HUDEP-2 (cell line): ENCODE measurements at regions not wholly inside any gene's neighbourhood (a gene's known extent, or its start where the extent isn't known, plus 50 kb on each side); places are given as distances from the start of the nearest gene placed in this dataset.

Experiments
- DNase-seq, 76 experiments: peaks; one replicate each; lab custom pipeline; 2025; ENCODE audit not compliant: unreplicated experiment in 76 of 76; lab: John Stamatoyannopoulos, UW

DNA sequence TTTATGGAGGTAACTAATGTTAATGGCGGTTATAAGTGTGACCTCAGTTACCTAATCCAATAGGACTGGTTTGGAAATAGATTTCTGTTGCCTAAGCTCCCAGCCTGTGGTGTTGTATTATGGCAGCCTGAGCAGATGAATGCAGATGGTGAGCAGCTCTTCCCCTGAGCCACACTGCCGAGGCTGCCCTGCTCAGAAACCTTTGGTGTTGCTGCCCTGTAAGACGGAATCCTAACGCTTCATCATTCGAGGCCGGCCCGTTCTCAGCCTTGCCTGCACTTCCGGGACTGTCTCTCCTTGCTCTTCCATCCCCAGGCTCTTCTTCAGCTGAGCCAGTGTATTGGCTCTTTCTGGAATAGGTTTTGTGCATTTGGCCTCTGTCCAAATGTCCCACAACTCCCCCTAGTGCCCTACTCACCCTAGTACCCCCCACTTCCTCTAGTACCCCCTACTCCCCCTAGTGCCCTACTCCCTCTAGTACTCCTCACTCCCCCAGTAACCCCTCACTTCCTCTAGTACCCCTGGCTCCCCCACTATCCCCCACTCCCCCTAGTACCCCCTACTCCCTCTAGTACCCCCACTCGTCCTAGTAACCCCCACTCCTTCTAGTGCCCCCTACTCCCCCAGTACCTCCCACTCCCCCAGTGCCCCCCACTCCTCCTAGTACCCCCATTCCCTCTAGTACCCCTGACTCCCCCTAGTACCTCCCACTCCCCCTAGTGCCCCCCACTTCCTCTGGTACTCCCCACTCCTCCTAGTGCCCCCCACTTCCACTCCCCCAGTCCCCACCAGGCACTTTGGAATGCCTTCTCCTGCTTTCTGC lies 106.0 kb upstream of the TAF1B start:
- DNase-seq: peak in 18 of 76 experiments; percentile 2 to 48 (median 17)

DNA sequence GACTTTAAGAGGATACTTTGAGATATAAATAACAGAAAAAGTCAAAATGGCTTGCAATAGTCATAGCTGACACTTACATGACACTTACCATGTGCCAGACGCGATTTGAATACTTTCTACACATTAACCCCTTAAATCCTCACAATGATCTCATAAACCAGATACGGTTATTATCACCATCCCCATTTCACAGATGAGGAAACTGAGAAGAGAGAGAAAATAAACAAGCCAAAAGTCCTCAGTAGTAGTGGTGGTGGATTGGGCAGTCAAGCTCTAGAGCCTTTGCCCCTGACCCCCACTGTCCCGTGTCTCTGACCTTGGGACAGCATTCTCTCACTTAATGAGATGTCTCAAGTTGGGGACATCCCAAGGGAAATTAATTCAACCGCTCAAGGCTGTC lies 105.2 kb upstream of the TAF1B start:
- DNase-seq: no peak

DNA sequence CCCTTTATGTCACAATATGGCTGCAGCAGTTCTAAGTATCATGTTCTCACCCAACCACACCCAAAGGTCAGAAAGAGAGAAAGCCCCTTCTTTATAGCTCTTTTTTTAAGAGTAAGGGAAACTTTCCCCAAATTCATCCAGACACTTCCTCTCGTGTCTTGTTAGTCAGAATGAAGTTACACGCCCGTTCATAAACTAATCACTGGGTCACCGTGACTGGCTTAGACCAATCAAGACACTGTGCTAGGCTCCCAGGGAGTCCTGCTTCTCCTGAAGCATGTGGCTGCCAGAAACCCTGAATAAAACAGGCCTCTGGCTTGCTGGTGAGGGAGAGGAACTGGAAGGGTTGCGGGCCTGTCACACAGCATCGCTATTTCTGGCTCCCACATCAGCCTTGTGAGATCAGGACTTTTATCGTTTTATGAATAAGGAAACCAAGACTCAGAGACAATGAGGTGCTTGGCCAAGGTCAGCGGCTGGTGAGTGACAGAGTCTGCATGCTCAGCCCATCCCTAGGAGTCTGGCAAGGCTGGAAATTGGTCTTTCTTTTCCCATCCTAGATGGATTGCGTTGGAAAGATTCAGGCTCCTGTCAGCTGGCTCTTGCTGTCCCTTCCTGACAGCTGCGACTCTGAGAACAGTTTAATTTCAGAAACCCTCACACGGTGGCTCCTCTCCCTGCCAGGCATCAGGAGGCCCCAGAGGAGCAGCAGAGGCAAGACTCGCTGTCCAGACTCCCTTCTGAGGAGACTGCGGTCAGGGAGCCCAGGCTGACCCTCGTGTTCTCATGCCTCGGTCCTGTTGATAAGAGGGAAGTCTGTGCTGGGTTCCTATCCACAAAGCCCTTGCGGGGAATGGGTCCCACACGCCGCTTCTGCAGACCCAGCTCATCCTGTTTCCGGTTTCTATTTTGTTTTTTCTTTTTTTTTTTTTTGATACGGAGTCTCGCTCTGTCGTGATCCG lies 104.5 kb upstream of the TAF1B start:
- no peak for DNase-seq

DNA sequence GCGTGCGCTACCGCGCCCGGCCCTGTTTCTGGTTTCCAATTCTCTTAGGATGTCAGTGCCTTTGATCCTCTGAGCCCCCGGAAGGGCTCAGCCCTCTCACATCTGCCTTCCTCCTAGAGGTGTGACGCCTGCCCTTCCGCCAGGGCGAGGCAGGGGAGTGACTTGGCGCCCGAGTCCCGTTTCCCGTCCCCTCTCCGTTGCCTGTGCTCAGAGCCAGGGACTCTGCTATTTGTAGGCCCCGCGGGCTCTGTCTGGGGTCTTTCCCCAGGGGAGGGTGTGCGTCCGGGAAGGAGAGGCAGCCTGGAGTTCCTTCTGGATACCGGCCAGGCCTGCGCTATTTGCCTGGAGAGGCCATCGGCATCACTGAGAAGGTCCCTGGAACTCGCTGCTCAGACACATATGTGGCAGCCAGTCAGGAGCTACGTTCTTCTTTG lies 103.7 kb upstream of the TAF1B start:
- no peak for DNase-seq

DNA sequence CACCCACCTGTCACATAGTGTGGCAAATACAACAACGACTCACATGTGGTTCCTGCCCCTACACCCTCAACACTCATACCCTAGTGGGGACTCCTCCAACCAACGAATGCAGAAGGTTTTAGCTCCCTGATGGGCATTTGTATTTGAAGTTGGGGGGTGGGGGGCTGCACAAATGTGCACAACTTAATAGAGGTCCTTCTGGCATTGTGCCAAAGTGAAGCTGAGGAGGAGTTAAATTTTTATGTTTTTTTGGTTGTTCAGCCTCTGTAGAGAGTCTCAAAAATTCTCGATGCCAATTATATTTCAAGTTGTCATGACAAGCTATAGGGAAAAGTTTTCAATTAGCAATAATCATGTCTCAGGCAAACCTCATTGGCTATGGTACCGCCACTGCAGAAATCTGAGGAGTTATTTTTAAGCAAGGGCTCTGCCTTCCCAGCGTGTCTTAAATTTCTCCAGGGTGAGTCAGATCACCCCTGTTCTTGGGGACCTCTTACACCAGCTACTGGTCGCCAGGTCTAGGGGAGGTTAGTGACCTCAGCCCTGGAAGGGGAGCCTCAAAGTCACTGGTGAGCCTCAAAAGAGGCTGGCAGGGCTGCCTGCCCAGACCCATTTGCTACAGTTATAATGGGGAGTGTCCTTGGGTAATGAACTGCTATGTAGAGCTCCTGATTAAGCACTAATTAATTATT lies 102.7 kb upstream of the TAF1B start:
- DNase-seq: no peak

DNA sequence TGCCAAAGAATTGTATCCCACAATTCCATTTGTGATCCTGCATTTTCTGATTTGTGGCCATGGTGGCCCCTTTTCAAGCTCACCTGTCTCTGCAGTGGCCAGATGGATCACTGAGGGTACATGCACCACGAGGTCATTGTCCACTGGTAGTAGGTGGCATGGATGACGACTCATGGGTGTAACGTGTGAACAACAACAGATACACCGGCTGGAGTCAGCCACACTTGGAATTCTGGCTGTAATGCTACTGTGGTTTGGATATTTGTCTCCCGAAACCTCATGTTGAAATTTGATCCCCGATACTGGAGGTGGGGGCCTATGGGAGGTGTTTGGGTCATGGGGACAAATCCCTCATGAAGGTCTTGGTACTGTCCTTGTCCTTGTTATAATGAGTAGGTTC lies 102.2 kb upstream of the TAF1B start:
- DNase-seq: no peak

DNA sequence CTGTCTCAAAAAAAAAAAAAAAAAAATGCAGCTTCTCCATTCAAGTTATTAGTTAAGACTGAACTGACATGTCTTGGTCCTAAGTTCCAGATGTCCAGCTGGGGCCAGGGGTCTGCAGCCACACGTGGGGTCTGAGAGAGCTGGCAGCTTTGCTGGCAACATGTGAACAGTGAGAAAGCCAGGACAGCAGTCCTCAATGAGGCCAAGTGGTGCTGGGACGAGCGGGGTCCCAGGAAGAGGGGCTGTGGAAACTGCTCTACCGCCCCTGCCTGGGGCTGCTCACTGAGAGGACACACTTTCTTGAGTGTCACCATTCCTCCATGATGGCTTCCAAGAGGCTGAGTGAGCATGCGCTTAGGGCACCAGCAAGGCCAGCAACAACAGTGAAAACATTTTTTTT lies 100.7 kb upstream of the TAF1B start:
- no peak for DNase-seq

DNA sequence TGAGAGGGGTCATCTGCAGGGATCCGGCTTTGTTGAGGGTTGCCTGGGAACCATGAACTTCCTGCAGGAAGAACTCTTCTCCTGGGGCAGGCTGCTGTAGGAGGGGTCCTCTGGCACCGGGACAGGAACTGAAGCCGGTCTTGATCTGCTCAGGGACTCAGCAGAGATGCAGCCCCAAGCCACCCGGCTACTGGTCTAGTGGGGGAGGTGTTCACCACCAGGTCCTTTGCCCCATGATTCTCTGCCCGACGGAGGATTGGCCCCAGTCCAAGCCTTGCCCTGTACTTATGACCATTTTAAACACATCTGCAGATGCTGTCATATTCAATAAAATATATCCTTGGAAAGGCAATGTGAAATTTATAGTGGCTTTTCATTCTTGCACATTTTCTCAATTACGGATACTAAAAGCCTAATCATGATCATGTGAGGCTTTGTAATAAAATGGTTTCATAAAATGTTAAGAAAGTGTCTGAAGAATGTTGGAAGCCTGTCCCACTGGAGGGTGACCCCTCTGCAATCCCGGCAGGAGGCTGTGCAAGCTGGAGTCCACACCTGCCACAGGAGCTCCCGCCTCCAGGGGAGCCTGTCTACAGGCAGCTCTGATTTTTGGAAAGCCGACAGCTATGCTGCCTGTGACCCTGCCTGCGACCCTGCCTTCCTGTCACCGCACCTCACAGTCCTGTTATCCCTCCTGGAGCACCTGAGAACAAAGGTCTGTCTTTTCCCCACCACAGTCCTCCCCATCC lies 98.8 kb upstream of the TAF1B start:
- no peak for DNase-seq

DNA sequence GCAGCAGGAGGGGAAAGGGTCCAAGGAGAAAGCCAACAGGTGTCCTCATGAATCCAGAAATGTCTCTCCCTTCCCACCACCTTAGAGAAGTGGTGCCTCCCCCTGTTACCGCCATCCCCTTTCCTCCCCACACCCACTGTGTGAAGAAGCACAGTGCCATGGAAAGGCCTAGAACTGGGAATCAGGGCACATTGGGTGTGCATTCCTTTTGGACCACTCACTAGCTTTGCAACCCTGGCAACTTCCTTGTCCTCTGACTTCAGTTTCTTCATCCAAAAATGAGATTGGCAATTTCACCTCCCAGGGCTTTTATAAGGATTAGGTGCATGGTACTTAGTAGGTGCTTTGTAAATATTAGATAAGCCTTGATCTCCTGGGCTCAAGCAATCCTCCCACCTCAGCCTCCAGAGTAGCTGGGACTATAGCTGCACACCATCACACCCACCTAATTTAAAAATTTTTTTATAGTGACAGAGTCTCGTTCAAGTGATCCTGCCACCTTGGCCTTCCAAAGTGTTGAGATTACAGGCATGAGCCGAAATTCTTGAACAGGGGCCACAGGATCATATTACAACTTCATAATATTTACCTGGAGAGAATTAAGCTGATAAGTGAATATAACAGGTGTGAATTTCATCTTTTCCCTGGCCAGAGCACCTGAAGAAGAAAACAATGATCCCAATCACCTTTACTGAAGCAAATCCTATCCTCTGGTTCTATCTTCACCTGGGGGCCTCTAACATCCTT lies 97.9 kb upstream of the TAF1B start:
- no peak for DNase-seq

DNA sequence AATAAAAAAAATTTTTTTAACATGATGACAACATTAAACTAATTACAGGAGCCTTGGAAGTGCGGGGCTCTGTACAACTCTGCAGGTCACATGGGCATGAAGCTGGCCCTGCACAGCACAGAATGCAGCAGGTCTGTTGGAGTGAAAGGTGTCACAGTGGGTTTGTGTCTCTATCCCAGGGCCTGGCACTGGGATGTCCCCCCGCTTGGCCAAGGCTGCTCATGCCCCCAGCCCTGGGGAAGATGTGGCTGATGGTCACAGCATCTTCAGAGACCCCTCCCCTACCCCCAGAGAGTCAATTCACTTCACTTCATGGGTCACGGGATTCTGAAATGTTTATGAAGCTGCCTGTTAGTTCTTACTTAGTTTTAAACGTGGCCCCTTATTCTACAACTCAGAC lies 95.9 kb upstream of the TAF1B start:
- no peak for DNase-seq

DNA sequence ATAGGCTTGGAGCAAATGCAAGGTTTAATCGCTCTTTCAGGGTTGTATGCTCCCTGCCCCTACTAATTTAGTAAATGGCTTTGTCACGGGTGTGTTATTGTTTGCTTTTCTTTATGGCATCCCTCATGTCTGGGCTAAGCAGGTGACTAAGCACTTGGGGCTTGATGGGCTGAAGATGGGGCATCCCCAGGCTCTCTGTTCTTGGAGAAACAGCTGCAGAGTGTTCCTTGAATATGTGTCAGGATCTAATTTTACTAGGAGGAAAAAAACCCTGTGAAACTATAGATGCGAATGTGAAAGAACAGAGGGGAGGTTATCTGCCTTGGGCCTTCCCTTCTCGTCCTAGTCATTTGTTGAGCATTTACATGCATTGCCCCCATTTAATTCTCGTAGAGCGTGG lies 94.7 kb upstream of the TAF1B start:
- DNase-seq: no peak

DNA sequence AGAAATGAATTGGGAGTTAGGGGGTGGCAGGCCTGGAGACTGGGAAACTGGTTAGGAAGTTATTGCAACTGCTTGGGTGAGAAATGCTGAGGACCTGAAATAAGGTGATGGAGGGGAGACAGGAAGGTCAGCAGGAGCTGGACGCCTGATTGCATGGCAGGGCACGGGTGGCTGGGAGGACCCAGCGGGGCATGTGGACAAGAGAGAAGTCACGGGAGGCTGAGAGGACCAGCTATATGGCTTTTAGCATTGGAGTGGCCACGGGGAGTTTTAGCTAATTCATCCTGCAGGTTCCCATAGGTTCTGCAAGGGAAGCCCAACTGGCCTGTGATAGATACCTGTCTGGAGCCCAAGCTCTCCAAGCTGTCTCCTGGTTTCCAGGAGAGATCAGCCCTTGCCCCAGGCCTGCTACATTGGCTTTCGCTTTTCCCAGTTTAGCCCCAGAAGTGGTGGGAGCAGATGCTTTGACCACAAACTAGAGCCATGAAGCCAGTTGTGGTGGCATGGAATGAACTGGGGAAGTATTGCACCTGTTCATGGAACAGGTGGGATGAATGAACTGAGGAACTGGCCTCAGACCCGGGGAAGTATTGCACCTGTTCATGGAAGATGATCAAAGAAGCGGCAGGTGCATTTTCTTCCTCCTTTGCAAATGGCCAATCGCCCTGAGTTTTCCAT lies 93.6 kb upstream of the TAF1B start:
- no peak for DNase-seq

DNA sequence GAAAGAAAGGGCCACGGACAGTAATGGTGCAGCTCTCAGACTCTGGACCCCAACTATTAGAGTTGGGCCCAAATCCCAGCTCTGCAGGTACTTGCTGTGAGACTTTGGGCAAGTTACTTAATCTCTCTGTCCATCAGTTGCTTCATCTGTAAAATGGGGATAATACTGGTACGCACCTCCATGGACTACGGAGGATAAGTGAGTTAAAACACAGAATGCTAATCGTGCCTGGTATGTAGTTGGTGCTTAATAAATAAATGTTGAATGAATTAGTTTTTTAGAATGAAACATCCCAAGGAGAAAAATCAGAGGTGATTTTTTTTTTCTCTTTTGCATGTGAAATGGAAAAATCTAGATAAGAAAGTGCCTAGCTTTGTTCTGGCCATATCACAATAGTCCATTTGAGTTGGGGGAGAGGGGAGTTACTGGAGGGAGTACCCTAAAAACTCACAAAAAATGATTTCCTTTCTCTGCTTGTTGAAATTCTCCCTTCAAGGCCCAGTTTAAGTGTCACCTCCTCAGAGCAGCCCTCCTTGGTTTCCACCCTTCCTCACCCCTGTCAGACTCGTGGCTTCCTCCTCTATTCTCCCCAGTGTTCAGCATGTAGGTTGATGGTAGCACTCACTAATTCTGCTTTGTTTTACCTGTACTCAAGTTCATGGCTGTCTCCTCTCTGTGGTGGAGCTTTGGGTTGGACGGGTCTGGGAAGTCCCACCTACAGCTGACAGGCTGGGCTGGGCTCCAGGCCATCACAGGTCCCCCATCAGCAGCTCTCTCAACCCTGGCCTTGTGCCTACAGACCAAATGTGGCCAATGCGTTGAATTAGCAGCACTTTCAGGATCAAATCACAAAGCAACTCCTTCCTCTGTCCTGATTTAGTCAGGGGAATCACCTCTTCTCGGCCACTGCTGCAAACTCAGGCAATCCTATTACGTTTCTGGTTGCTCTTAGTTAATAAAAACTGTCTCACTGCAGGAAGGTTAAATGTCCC lies 92.8 kb upstream of the TAF1B start:
- DNase-seq: no peak

DNA sequence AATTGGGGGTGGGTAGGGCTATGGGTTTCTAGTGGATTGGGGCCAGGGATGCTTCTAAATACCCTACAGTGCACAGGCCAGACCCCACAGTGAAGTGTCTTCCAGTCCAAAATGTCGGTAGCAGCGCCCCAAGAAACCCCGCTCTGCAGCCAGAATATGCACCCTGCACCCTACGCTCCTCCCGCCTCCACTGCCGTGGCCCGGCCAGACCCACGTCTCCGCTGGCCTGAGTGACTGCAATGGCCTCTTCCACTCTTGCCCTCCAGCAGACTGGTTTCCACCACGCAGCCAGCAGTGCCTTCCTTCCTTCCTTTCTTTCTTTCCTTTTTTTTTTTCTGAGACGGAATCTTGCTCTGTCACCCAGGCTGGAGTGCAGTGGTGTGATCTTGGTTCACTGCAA lies 91.4 kb upstream of the TAF1B start:
- DNase-seq: no peak

DNA sequence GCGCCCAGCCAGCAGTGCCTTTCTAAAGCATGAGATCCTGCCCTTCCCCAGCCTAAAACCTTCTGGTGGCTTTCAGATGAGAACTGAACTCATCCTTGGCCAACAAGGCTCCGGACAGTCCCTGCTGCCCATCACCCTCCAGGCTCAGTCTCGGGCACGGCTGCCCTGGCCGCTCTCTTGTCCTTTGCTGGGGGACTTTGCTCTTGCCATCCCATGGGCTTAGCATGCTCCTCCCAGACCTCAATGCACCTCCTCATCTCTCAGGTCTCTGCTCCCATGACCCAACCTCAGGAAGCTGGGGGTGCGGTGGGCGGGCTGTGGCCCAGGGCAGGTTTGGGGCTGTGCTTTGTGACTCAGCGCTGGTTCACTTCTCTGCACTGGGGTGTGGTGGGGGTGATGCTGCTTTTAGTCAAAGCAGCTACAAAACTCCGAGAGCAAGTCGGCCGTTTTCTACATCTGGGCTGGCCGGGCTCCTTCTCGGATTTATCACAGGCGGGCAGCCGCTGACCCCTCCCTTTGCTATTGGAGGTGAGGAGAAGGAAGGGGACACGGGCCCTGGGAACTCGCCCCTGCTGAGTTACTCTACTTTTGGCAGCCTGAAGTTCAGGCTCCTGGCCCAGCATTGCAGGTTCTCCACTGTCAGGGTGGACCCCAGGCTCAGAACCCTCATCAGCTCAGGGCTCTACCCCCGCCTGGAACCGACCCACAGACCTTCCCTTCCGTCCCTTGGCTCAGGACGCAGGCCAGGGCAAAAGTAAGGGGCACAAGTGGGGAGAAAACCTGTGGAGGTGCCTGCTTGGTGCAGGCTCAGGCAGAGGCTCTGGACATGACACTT lies 90.6 kb upstream of the TAF1B start:
- no peak for DNase-seq

DNA sequence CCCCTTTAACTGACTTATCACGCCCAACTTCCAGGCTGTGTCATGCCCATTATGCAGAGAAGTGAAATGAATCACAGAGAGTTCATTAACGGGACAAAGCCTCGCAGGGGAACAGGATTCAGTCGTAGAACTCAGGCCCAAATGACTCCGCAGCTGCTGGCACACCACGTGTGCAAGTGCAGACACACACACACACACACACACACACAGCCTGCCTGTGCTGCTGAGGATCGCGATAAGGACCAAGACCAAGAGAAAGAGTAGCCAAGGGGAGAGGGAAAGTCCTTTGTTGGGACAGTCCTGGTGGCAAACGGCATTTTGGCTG lies 90.0 kb upstream of the TAF1B start:
- DNase-seq: peak in 59 of 76 experiments; percentile 11 to 72 (median 42)
